H1 (cell line): ENCODE measurements at regions not wholly inside any gene's neighbourhood (a gene's known extent, or its start where the extent isn't known, plus 50 kb on each side); places are given as distances from the start of the nearest gene placed in this dataset.

ENCODE experiments used
- CBX5 ChIP-seq: fragments of 300-800, 300-1000 bp; sonication (generic); IDR thresholded peaks from 2 replicates; pipeline ENCODE4 v1.7.1; 2016; ENCODE audit warnings: antibody characterized with exemption, low read length, low read depth
- CBX8 ChIP-seq: fragments of 300-800, 300-1000 bp; sonication (generic); IDR thresholded peaks from 2 replicates; pipeline ENCODE4 v1.7.1; 2016; ENCODE audit warnings: low read depth, low read length, borderline replicate concordance
- CTCF ChIP-seq, 3 experiments: IDR thresholded peaks; 1 replicate in 2 of 3; 2 replicates in 1 of 3; pipeline versions ENCODE4 v1.5.1 to v1.6.1; 2011; ENCODE audit warnings: low read length in 3 of 3, mild to moderate bottlenecking in 3 of 3, inconsistent platforms in 2 of 3, low read depth in 1 of 3, moderate library complexity in 1 of 3; ENCODE audit not compliant: insufficient read depth in 1 of 3; ENCODE audit errors: control extremely low read depth in 1 of 3
- E2F6 ChIP-seq: IDR thresholded peaks from 2 replicates; pipeline ENCODE4 v1.6.1; 2012; ENCODE audit warnings: inconsistent platforms
- MAFK ChIP-seq: IDR thresholded peaks from 2 replicates; pipeline ENCODE4 v1.6.1; 2012; ENCODE audit warnings: low read depth, mild to moderate bottlenecking, improper control_type of control experiment, low read length
- RFX5 ChIP-seq: IDR thresholded peaks from 2 replicates; pipeline ENCODE4 v1.6.1; 2011; ENCODE audit warnings: low read depth, low read length, improper control_type of control experiment, borderline replicate concordance
- USF2 ChIP-seq: IDR thresholded peaks from 2 replicates; pipeline ENCODE4 v1.6.1; 2011; ENCODE audit warnings: low read length, improper control_type of control experiment

GRCh38 chr9:109981091-109981490 is 201.1 kb downstream of the PALM2AKAP2 start:
- no peak for TF ChIP-seq MAFK
- TF ChIP-seq CTCF (IDR thresholded peaks at IDR 0.05; ENCODE audit: control extremely low read depth in 1 of 3, insufficient read depth in 1 of 3, low read depth in 1 of 3, low read length in 3 of 3), result no peak
- no peak for TF ChIP-seq RFX5
- no peak for TF ChIP-seq USF2
- TF ChIP-seq CBX8, result no peak
- no peak for TF ChIP-seq CBX5
- no peak for TF ChIP-seq E2F6
